Stimulated activated CD8-positive, alpha-beta memory T cell treated with anti-CD3 and anti-CD28 coated beads, Interleukin-15, amount 100 ng/mL, for 24 hours (primary cell): ENCODE measurements at regions not wholly inside any gene's neighbourhood (a gene's known extent, or its start where the extent isn't known, plus 50 kb on each side); places are given as distances from the start of the nearest gene placed in this dataset.
"Not testable (repeated sequence)": the region's sequence is repeated elsewhere in the genome, so short reads cannot be mapped to it uniquely, and the experiment has no call there.

Source experiments
- DNase-seq: peaks from one replicate; pipeline ENCODE4 v3.0.0-alpha.2; 2020; ENCODE audit warnings: low read depth

DNA sequence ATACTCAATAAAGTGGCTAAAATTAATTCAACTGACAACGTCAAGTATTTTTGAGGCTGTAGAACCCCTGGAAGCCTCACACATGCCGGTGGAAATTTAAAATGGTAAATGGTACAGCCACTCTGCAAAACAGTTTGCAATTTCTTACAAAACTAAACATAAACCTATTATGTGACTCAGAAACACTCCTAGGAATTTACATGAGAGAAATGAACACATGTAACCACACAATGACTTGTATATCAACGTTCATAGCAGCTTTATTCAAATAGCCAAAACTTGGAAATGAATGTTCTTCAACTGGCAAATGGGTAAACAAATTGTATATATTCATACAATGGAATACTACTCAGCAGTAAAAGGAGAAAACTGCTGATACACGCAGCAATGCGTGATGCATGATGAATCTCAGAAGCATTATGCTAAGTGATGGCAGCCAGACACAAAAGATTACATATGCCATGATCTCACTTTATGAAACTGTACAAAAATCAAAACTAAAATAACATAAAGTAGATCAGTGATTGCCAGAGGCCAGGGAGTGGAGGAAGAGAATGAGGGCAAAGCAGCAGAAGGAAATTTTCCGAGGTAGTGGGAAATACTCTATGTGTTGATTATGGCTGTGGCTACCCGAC is 112.5 kb downstream of the FAM50B start:
- no peak for DNase-seq

DNA sequence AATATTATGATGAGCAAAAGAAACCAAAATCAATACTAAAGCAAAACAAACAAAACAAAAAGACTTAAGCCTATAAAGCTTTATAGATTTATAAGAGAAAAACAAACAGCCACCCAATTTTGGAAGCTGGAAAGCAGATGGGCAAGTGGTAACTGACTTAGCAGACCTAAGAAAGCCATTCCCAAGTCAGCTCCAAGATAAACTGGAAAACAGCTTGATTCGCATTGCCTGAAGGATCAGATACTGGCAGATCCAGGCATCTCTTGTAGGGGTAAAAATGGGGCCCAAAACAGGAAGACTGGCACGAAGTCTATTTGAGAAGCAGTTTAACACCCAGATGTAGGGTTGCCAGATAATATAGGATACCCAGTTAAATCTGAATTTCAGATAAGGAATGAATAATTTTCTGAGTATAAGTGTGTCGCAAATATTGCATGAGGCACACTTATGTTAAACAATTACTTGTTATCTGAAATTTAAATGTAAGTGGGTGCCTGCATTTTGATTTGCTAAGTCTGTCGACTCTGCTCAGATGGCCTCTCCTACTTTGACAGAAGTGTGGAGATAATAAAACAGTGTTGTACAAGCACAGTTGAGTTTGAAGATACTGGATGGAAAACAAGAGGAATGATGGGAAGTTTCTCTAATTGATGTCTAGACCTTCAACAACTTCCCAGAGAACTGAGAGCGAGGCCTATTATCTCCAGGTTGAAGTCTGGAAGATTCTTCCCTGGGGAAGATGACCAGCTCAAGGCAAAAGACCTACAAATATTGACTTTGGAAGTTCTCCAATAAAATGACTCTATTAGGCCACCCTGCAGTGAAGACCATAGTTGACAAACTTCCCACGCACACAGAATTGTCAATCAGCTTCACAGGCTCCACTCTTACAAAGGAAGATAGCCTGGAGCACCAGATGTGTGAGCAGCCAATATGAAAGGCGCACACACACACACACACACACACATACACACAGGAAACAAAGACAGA is 113.4 kb downstream of the FAM50B start:
- no peak for DNase-seq

DNA sequence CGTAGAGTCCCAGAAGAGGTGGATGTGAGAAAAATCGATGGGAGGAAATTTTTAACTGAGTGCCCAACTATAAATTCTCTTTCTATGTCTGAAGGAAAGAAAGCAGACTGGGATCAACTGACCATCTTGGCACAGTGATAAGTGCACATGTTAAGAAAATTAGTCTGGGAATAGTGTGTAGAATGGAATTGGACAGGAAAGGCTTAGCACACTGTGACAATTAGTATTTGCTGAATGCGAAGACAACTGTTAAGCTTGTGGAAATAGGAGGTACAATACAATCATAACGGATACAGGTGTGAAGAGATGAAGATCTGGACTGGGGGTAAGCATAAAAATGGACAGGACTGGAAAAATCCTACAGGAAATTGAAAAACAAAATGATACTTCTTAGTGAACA is 114.3 kb downstream of the FAM50B start:
- no peak for DNase-seq

DNA sequence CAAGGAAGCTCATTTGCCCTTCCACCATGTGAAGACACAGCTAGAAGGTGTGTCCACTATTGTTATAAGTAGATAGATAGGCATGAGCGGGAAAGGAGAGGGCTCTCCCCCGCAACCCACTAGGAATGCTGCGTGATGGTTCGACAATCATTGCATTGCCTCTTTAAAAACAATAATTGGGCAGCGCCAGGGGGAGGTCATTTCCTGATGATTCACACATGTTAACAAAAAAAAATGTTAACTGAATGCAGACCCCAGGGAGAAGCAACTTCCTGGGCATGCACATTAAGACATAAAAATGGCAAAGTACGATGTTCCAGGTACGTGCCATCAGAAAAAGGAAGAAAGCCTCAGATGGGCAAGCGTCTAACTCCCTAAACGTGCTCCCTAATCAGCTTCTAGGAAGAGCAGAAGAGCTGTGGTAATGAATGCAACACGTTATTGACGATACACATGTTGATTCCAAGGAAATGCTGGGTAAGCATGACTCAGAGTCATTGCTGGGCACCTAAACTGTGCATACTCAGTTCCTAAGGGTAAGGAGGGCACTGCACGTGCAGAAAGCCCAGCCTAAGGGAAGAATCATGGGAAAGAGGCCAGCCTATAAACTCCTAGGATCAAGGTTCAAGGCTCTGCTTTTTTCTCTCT is 113.7 kb downstream of the FAM217A start:
- DNase-seq: no peak

DNA sequence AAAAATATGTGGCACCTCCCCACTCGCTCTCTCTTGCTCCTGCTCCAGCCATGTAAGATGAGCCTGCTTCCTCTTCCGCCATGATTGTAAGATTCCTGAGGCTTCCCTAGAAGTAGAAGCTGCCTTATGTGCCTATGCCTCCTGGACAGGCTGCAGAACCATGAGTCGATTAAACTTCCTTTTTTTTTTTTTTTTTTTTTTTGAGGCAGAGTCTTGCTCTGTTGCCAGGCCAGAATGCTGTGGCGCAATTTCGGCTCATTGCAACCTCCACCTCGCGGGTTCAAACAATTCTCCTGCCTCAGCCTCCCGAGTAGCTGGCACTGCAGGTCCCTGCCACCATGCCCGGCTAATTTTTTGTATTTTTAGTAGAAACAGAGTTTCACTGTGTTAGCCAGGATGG is 112.5 kb downstream of the FAM217A start:
- no peak for DNase-seq

DNA sequence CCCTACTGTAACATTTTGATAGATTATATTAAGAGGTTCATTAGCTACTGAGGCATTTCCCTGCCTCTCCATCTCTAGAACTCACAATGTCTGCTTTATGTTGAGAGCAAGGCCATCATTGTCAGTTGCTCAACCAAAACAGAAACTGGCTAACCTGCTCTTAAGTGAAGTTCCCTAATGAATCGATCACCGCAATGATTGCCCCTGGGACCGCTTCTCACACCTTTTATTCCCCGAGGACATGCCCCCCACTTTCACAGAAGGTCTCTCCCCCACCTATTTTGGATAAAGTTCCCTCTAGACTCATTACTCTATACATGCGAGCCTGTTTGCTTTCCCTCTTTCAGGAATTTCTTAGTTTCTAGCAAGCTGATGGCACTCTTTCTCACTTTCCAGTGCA is 108.8 kb downstream of the FAM217A start:
- DNase-seq: no peak

DNA sequence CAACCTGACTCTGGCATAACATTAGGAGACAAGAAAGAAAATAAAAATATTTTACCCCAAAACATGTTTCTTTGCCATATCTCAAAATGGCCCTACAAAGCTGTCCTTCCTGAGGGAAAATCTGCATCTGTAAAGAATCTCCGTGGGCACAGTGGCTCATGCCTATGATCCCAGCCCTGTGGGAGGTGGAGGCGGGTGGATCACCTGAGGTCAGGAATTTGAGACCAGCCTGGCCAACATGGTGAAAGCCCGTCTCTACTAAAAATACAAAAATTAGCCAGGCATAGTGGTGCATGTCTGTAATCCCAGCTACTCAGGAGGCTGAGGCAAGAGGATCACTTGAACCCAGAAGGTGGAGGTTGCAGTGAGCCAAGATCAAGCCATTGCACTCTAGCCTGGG is 105.8 kb downstream of the FAM217A start:
- not testable (repeated sequence) for DNase-seq

DNA sequence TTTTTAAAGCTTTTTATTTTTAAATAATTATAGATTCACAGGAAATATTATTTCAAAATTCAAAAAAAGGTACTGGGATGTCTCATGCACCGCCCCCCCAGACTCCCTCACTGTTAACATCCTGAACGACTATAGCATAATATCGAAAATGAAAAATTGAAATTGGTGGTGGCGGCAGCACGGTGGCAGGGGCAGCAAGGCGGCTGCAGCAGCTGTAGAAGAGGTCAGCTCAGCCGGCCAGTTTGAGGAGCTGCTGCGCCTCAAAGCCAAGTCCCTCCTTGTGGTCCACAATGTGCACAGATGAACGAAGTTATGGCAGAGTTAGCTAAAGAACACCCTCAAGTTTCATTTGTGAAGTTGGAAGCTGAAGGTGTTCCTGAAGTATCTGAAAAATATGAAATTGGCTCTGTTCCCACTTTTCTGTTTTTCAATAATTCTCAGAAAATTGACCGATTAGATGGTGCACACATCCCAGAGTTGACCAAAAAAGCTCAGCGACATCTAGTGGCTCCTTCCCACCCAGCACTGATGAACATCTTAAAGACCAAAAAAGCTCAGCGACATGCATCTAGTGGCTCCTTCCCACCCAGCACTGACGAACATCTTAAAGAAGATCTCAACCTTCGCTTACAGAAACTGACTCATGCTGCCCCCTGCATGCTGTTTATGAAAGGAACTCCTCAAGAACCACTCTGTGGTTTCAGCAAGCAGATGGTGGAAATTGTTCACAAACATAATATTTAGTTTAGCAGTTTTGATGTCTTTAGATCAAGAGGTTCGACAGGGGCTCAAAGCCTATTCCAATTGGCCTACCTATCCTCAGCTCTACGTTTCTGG is 100.8 kb downstream of the FAM217A start:
- no peak for DNase-seq

DNA sequence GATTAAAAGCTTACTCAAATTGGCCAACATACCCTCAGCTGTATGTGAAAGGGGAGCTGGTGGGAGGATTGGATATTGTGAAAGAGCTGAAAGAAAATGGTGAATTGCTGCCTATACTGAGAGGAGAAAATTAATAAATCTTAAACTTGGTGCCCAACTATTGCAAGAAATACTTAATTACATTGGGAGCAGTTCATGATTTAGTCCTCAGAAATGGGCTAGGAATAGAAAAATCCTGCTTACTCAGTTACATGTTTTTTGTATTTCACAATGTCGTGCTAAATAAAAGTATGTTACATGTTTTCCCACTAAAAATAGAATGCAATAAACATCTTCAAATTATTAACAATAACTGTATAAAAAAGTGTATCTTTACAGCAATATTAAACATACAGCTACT is 100.0 kb downstream of the FAM217A start:
- not testable (repeated sequence) for DNase-seq

DNA sequence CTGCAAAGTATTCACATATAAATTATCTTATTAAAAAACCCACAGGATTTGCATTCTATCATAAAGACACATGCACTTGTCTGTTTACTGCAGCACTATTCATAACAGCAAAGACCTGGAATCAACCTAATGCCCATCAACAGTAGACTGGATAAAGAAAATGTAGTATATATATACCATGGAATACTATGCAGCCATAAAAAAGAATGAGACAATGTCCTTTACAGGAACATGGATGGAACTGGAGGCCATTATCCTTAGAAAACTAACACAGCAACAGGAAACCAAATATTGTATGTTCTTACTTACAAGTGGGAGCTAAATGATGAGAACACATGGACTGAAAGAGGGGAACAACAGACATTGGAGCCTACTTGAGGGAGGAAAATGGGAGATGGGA is 97.0 kb downstream of the FAM217A start:
- DNase-seq: no peak

DNA sequence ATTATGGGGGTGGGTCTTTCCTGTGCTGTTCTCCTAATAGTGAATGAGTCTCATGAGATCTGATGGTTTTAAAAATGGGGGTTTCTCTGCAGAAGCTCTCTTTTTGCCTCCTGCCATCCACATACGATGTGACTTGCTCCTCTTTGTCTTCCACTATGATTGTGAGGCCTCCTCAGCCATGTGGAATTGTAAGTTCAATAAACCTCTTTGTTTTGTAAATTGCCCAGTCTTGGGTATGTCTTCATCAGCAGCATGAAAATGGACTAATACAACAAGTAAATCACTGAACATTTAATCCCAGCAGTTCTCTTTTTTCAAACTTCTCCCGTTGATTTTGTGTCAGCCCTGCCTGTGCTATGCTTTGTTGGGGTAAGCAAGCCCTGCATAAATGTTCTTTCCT is 95.2 kb downstream of the FAM217A start:
- no peak for DNase-seq

DNA sequence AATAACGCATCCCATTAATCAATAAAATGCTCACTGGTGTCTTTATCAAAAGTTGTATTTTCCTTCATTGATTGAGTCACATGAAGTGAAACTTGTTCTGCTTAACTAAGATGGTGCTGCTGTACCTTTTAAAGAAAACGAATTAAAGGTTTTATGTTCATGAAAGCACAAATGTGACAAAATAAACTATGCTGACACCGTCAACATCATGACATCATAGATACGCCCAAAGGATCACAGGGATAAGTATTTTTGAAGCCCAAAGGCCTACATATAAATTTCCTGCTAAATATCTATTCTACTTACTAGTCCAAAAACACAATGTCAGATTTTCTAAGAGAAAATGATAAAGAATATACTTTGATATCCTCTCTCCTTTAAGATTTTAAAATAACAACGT is 94.4 kb downstream of the FAM217A start:
- DNase-seq: no peak

DNA sequence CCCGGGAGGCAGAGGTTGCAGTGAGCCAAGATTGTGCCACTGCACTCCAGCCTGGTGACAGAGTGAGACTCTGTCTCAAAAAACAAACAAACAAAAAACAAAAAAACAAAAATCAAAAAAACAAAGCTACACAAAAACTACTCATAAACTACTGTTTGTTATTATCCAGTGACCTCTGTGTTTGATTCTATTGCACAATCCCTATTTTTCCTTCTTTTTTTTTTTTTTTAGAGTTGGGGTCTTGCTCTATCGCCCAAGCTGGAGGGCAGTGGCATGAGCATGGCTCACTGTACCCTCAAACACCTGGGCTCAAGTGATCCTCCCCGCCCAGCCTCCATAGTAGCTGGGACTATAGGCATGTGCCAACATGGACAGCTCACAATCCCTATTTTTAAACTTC is 92.7 kb downstream of the FAM217A start:
- DNase-seq: no peak

DNA sequence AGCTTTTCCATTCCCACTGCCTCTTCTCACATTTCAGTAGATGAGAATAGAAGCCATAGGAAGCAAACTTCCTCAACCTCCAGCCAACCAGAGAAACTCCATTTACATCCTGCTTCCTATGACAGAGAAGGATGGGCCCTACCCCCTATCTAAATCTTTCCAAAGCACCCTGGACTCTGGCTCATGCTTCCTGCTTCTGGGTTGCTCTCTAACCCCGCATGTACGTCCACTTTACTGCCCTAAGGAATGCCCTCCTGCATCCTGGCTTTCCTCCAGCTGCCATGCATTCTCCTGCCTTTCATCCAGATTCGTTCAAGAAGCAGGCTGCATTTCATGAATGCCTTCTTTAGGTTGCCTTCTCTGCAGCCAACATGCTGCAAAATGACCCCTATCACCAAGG is 91.9 kb downstream of the FAM217A start:
- DNase-seq: no peak

DNA sequence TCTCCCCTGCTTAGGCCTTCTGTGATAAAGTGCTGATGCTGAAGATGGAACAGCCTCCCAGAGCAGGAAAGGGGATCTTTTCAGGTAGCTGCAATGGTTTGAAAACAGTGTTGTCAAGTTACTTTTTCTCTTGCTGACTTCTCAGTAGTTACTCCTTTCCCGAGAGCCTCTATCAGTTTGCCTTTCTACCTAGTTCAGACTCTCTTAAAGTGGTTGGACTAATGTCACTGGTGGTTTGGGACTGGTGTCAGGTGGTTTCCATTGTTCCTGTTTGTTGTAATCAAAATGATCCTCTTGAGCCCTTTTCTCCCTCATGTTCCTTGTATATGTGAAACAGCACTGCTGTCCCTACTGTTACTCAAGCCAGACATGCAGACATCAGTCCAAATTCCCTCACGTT is 91.4 kb downstream of the FAM217A start:
- DNase-seq: no peak

DNA sequence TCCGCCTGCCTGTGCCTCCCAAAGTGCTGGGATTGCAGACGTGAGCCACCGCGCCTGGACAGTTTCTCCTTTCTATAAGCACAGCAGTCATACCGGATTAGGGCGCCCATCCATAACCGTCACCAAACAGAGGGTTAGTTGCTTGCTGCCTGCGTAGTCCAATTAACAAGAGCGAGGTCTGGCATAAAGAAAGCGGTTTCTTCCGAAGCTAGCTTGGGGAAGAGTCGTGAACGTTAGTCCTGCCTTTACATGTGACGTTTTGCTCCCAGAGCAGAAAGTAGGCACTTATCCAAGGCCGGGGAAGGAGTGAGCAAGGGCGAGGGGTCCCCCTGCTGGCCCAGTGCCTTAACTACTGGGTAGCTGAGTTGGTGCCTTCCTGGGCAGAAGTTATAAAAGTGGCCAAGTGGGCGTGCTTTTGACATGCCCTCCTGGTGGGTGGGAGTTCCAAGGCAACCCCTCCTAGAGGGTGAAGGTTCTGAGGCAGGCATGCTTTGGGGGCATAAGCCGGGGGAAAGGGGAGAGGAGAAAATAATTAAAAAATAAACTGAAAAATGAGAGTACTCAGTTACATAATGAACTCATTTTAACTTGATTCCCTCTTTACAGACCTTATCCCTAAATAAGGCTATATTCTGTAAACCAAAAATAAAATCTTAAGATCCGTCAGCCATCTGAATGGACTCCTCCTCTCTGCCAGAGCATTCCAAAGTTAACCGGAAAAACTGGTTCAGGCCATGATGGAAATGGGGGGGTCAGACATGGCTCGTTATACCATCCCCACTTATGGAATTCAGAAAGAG is 88.0 kb downstream of the FAM217A start:
- peak; percentile 33 for DNase-seq

DNA sequence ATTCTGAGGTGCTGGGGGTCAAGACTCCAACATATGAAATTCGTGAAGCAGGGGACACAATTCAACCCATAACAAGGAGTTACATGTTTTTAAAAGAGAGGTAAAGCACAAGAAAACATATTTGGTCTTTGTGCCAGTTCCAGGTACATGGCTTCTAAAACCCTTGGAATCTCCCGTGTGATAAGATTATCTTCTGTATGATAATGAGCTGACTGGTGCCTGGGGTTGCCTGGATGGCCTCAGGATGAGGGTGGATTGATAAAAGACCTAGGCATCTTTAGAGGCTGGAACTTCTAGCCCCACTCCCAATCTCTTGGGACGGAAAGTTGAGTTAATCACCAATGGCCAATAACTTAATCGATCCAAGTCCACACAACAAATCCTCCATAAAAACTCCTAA is 87.0 kb downstream of the FAM217A start:
- no peak for DNase-seq

DNA sequence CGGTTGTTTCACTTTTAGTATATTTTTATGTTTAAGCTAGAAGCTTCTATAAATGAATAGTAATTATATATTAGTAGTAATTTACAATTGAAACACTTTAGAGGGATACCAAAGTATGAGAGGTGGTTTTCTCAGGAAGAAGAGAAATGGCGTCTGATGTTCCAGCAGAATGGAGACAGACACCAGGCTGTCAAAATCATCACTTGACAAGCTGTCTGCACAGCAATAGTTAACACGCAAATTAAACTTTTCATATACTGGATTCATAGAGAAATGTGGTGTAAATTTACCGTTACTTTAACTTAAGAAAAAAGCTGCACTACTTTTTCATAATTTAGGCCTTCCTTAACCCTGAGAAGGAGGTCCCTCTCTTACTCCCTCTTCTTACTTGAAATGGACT is 82.6 kb downstream of the FAM217A start:
- DNase-seq: no peak

DNA sequence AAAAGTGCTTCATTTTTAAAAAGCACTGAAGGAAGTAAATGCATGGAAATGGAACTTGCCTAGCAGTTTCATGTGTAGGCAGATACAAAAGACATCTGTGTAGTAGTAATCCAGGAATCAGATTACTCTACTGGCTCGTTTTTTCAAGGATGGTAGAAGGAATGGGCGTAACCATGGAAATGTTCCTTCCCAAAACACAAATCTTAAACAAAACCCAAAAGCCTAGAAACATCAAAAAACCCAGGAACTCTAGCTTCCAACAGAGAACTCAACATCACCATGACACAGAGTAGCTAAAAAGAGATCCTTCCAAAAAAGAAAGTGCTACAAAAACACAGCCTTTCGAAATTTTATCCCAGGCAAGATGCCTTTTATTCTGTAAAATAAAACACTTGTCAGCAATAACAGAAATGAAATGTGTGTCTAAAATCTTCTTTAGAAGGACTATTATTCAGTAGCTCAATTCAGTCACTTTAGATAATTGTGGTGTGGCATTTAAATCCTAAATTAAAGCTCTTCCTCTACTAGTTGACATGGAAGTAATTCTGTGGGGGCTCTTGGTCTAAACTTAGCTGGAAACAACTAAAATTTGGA is 81.7 kb downstream of the FAM217A start:
- DNase-seq: no peak

DNA sequence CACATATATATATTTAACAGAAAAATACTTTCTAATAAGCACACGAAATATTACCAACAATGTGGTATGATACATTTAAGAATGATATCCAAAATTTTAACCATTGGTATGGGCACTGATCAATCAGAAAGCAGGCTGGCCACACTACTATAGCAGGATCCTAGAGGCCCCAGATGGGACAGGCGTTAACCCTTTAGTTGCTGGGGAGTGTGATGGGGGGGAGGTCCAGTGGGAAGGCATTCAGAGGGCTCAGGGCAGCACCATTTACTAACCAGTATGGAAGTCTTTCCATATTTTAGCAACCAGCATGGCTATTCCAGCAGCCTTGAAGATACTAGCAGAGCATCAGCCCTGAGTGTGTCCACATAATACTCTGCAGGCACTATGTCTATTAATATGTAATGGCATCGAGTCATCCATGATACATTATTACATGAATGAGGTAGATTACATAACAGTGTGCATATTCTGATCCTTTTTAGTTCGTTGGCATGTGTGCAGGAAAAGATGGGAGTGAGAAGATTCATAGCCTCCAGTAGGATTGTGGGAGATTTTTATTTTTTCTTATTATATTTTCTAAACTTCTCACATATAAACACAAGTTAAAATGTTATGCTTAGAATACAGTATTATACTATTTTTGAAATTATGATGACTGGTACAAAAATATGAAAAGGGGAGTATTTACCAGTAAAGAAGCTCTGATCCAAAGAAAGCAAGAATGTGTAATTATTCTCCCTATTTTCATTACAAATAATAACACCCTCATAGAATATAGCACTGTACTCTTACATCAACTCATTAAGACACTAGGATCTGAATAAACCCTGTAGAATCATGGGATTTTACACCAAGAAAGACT is 78.9 kb downstream of the FAM217A start:
- no peak for DNase-seq
